ENCODE measurements at regions not wholly inside any gene's neighbourhood (a gene's known extent, or its start where the extent isn't known, plus 50 kb on each side); places are given as distances from the start of the nearest gene placed in this dataset.
"Not testable (repeated sequence)": the region's sequence is repeated elsewhere in the genome, so short reads cannot be mapped to it uniquely, and the experiment has no call there.

- no peak for DNase-seq
These were observed 397.6 kb downstream of the LIG4 start for GRCh38 chr13:107817647-107818287.

- DNase-seq = no peak
These were observed 403.3 kb downstream of the LIG4 start for GRCh38 chr13:107812014-107812412.

- DNase-seq = no peak
These were observed 403.9 kb downstream of the LIG4 start for GRCh38 chr13:107811233-107812013.

GRCh38 chr13:107809125-107809524 is 406.2 kb downstream of the LIG4 start:
- no peak for DNase-seq

- no peak for DNase-seq
These were observed 406.9 kb downstream of the LIG4 start for GRCh38 chr13:107808389-107808788.

GRCh38 chr13:107807306-107808073 is 407.8 kb downstream of the LIG4 start:
- no peak for DNase-seq

GRCh38 chr13:107806726-107807125 is 408.6 kb downstream of the LIG4 start:
- no peak for DNase-seq

GRCh38 chr13:107803822-107804495 is 411.4 kb downstream of the LIG4 start:
- no peak for DNase-seq

GRCh38 chr13:107801621-107802020 is 413.7 kb downstream of the LIG4 start:
- no peak for DNase-seq

GRCh38 chr13:107799001-107799400 is 416.3 kb downstream of the LIG4 start:
- no peak for DNase-seq

- no peak for DNase-seq
These were observed 424.9 kb downstream of the LIG4 start for GRCh38 chr13:107790397-107790796.

GRCh38 chr13:107788464-107789165 is 426.7 kb downstream of the LIG4 start:
- DNase-seq = no peak

- DNase-seq = not testable (repeated sequence)
These were observed 432.7 kb downstream of the LIG4 start for GRCh38 chr13:107782646-107783045.

GRCh38 chr13:107778094-107778493 is 437.2 kb downstream of the LIG4 start:
- no peak for DNase-seq

GRCh38 chr13:107770541-107770940 is 444.8 kb downstream of the LIG4 start:
- no peak for DNase-seq

GRCh38 chr13:107767119-107767518 is 448.2 kb downstream of the LIG4 start:
- peak; percentile 17 for DNase-seq

- DNase-seq = no peak
These were observed 449.5 kb downstream of the LIG4 start for GRCh38 chr13:107765724-107766401.

- DNase-seq = no peak
These were observed 451.3 kb downstream of the LIG4 start for GRCh38 chr13:107764046-107764445.

GRCh38 chr13:107753748-107754147 is 461.6 kb downstream of the LIG4 start:
- no peak for DNase-seq

GRCh38 chr13:107753291-107753690 is 462.0 kb downstream of the LIG4 start:
- no peak for DNase-seq

- DNase-seq = no peak
These were observed 471.4 kb downstream of the LIG4 start for GRCh38 chr13:107743983-107744382.
